GM12875 (cell line): ENCODE measurements at regions not wholly inside any gene's neighbourhood (a gene's known extent, or its start where the extent isn't known, plus 50 kb on each side); places are given as distances from the start of the nearest gene placed in this dataset.

Source experiments
- H3K4me3 ChIP-seq: one replicate; pipeline ENCODE4 v1.5.1; 2011; ENCODE audit warnings: low read depth, low read length, control low read depth
- TF ChIP-seq, protein P1 (sequence below): IDR thresholded peaks from 2 replicates; pipeline ENCODE4 v1.5.1; 2011; ENCODE audit warnings: low read depth, mild to moderate bottlenecking, control low read depth, inconsistent platforms, low read length, moderate library complexity, borderline replicate concordance; ENCODE audit not compliant: insufficient read depth

DNA sequence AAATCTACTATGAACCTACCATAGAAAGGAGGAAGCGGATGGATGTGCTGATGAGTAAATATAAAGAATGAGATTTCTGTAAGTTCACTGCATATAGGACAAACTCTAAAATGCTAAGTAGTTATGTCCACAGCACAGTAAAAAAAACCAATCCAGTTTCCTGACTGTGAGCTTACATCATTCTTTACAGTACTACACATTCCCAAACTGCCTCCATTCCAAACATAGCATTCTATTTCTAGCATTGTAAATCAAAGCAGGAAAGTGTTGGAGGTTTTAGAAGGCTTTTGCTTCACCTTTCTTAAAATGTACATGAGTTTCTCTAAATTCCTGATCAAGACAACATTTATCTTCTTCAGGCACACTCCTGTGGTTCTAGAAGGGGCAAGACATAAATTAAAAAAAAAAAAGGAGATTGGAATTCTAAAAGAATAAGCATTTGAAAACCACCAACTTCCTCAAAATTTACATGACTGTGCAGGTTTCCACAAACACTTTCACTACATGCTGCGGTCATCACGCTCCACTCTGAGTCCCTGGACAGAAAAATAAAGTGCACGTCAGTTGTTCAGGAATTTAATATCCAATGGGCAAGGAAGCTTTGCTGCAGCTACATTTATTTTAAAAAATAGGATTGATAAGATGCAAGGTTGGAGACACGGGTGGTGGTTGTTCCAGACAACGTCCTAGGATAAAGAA, 297.6 kb upstream of the STS start:
- H3K4me3 ChIP-seq = no peak overlapping the region
- TF ChIP-seq, protein P1, sequence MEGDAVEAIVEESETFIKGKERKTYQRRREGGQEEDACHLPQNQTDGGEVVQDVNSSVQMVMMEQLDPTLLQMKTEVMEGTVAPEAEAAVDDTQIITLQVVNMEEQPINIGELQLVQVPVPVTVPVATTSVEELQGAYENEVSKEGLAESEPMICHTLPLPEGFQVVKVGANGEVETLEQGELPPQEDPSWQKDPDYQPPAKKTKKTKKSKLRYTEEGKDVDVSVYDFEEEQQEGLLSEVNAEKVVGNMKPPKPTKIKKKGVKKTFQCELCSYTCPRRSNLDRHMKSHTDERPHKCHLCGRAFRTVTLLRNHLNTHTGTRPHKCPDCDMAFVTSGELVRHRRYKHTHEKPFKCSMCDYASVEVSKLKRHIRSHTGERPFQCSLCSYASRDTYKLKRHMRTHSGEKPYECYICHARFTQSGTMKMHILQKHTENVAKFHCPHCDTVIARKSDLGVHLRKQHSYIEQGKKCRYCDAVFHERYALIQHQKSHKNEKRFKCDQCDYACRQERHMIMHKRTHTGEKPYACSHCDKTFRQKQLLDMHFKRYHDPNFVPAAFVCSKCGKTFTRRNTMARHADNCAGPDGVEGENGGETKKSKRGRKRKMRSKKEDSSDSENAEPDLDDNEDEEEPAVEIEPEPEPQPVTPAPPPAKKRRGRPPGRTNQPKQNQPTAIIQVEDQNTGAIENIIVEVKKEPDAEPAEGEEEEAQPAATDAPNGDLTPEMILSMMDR = no peak

DNA sequence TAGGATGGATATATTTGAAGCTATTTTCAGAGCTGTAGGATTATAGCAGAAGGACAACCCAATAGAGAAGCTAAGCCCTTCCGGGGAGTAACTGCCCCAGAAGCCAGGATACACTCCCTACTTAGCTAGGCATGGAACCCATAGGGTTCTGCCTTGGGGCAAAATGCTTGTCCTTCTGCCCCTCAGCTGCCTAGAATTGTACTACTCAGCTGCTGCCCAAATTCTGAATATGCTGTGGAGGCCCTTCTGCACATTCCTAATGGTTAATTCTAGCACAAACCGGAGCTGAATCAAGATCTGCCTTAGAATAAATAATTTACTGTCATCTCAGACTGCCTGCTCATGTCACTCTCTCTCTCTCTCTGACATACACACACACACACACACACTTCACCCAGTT, 297.7 kb upstream of the VCX3A start:
- no peak overlapping the region for H3K4me3 ChIP-seq
- TF ChIP-seq, protein P1 = no peak

DNA sequence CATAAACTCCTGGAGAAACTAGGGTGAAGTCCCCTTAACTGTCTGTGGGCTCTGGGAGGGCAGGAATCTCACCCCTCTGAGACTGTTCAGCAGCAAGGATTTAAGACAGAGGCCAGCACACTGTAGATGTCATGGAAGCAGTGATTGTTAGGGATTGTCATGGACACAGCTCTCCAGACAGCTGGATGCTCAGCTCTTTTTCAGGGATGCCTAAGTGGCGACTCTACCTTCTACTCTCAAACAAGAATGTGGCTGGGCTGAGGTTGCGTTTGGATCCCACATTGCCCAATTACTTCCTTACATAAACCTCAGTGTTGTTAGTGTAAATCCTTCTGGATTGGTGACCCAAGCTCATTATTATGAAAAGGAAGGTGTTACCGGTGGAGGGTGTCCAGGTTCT, 291.9 kb upstream of the VCX3A start:
- TF ChIP-seq, protein P1 = no peak
- no peak overlapping the region for H3K4me3 ChIP-seq

DNA sequence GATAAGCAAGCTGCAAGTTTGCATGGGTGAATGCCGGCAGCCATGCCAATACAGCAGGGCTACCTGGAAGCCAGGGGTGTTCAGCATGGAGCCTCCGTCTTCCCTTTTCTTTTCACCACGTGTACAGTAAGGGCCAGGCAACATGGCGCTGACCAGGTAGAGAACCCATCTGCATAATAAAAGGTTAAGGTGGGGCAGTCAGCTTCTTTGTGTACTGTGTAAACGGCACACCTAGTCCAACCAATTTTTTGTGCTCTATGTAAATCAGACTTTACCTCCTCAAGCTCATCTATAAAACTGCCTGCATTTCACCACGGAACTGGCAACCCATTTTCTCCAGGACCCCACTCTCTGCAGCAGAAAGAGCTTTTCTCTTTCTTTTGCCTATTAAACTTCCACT, 286.8 kb upstream of the VCX3A start:
- TF ChIP-seq, protein P1 = no peak
- H3K4me3 ChIP-seq = no peak overlapping the region

DNA sequence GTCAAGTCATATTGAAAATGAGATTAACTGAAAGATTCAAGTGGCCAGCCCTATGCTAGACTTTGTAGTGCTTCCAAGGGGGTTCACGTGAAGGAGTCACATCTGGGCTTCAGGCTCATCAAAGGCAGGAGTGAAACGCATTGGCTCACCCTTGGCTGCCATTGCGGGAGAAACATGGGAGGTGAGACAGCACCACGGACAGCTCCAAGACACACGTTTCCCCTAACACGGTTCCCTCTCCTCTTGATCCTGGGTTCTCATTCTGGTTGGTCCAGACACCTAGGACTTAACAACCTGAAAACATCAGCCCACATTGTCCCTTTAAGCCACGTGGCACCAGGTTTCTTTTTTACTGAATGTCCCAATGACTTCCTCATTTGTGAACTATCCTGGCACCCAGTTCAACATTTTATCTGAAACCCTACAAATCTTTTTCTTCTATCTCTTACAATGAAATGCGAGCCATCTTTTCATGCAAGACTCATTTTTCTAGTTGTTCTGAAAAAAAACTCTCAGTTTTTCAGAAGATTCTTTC, 279.0 kb upstream of the VCX3A start:
- H3K4me3 ChIP-seq = no peak overlapping the region
- TF ChIP-seq, protein P1 = no peak

DNA sequence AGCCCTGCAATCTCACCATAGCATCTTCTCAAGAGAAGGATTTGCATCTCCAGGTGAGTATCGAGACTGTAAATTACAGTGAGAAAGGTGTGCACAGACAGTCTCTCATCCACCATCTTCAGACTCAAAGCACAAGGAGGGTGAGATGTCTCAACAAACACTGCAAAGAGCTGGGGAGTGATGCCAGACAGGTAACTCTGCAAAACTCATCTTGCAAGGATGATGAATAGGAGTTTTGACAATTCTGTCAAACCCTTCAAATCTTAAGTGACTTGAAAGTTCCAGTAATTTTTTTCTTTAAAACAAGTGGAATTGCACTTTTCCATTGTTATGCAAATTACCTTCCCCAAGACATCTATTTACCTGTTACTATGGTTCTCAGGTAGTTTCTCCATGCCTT, 277.2 kb upstream of the VCX3A start:
- TF ChIP-seq, protein P1 = no peak
- no peak overlapping the region for H3K4me3 ChIP-seq

DNA sequence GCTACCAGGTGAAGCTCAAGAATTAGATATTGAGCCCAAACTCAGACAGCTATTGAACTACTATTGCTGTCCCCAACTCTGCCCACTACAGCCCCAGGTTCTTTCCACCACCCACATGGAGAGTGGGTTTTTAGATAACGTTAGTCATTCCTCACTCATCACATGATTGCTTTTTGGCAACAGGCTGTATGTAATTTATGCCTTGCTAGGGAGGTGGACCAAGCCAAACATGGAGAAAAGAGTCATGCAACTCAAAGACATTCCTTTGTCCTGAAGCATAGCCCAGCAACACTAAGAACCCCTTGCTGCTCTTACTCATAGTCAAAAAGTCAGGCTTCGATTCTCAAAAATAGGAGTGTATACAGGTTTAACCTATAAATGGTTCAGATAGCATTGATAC, 275.9 kb upstream of the VCX3A start:
- TF ChIP-seq, protein P1 = no peak
- no peak overlapping the region for H3K4me3 ChIP-seq
